Breast epithelium (tissue), 3 donors: ENCODE measurements at regions not wholly inside any gene's neighbourhood (a gene's known extent, or its start where the extent isn't known, plus 50 kb on each side); places are given as distances from the start of the nearest gene placed in this dataset.

ENCODE experiments used
- CTCF ChIP-seq, 3 donors: fragments of 450-650 bp; IDR thresholded peaks; one replicate each; pipeline ENCODE4 v1.5.1; 2016 to 2017; ENCODE audit warnings: antibody characterized with exemption in 3 of 3, mild to moderate bottlenecking in 3 of 3, moderate library complexity in 3 of 3
- POLR2A ChIP-seq: fragments of 450-650 bp; IDR thresholded peaks from one replicate; pipeline ENCODE4 v1.6.1; 2016; ENCODE audit warnings: antibody characterized with exemption, mild to moderate bottlenecking, moderate library complexity
- POLR2AphosphoS5 ChIP-seq, 3 donors: sonication (generic); formaldehyde crosslinking; IDR thresholded peaks; one replicate each; pipeline ENCODE4 v1.6.1; 2017; ENCODE audit warnings: antibody characterized with exemption in 3 of 3

- TF ChIP-seq CTCF (IDR thresholded peaks at IDR 0.05) = no peak
- no peak for TF ChIP-seq POLR2A
- no peak for TF ChIP-seq POLR2AphosphoS5 (IDR thresholded peaks at IDR 0.05)
Observed at GRCh38 chr5:4058899-4059298, 463.3 kb downstream of the IRX1 start.
